ENCODE measurements at regions not wholly inside any gene's neighbourhood (a gene's known extent, or its start where the extent isn't known, plus 50 kb on each side); places are given as distances from the start of the nearest gene placed in this dataset.

- DNase-seq (ENCODE audit: low spot score), result no peak
Observed at GRCh38 chr18:22074282-22075070, 94.9 kb upstream of the GATA6 start.

- no peak for DNase-seq (ENCODE audit: low spot score)
Observed at GRCh38 chr18:22080035-22080434, 89.4 kb upstream of the GATA6 start.

- DNase-seq (ENCODE audit: low spot score), result no peak
Observed at GRCh38 chr18:22082408-22082807, 87.0 kb upstream of the GATA6 start.

- no peak for DNase-seq (ENCODE audit: low spot score)
Observed at GRCh38 chr18:22084547-22084946, 84.8 kb upstream of the GATA6 start.

GRCh38 chr18:22086973-22087372, 82.4 kb upstream of the GATA6 start:
- DNase-seq (ENCODE audit: low spot score), result no peak

GRCh38 chr18:22088029-22088428, 81.4 kb upstream of the GATA6 start:
- no peak for DNase-seq (ENCODE audit: low spot score)

GRCh38 chr18:22088996-22089640, 80.3 kb upstream of the GATA6 start:
- DNase-seq (ENCODE audit: low spot score), result no peak

- no peak for DNase-seq (ENCODE audit: low spot score)
Observed at GRCh38 chr18:22091341-22091740, 78.0 kb upstream of the GATA6 start.

GRCh38 chr18:22093731-22094357, 75.5 kb upstream of the GATA6 start:
- no peak for DNase-seq (ENCODE audit: low spot score)

- DNase-seq (ENCODE audit: low spot score), result no peak
Observed at GRCh38 chr18:22094358-22094734, 75.0 kb upstream of the GATA6 start.

- no peak for DNase-seq (ENCODE audit: low spot score)
Observed at GRCh38 chr18:22098563-22098989, 70.8 kb upstream of the GATA6 start.

GRCh38 chr18:22099925-22100324, 69.5 kb upstream of the GATA6 start:
- no peak for DNase-seq (ENCODE audit: low spot score)

- DNase-seq (ENCODE audit: low spot score), result no peak
Observed at GRCh38 chr18:22101731-22102130, 67.7 kb upstream of the GATA6 start.

- no peak for DNase-seq (ENCODE audit: low spot score)
Observed at GRCh38 chr18:22102953-22103646, 66.3 kb upstream of the GATA6 start.

- no peak for DNase-seq (ENCODE audit: low spot score)
Observed at GRCh38 chr18:22103647-22104031, 65.8 kb upstream of the GATA6 start.

- no peak for DNase-seq (ENCODE audit: low spot score)
Observed at GRCh38 chr18:22106536-22107292, 62.7 kb upstream of the GATA6 start.

GRCh38 chr18:22108674-22109073, 60.7 kb upstream of the GATA6 start:
- no peak for DNase-seq (ENCODE audit: low spot score)

GRCh38 chr18:22109535-22109934, 59.9 kb upstream of the GATA6 start:
- DNase-seq (ENCODE audit: low spot score), result no peak

- no peak for DNase-seq (ENCODE audit: low spot score)
Observed at GRCh38 chr18:22110461-22110924, 58.9 kb upstream of the GATA6 start.

- no peak for DNase-seq (ENCODE audit: low spot score)
Observed at GRCh38 chr18:22112215-22112614, 57.2 kb upstream of the GATA6 start.

GRCh38 chr18:22113144-22113844, 56.1 kb upstream of the GATA6 start:
- no peak for DNase-seq (ENCODE audit: low spot score)

Measured in CD4-positive, alpha-beta T cell treated with Interleukin-6 at 100 ng/mL for 8 hours (primary cell).